GM10266 (cell line): ENCODE measurements at regions not wholly inside any gene's neighbourhood (a gene's known extent, or its start where the extent isn't known, plus 50 kb on each side); places are given as distances from the start of the nearest gene placed in this dataset.
A peak's percentile ranks its signal among the peaks of the same experiment; 100 is the strongest.

ENCODE experiments used
- DNase-seq: peaks from one replicate; pipeline ENCODE4 v3.0.0; 2012; ENCODE audit errors: extremely low spot score
- TF ChIP-seq, protein P1 (sequence below): IDR thresholded peaks from 2 replicates; pipeline ENCODE4 v1.5.1; 2012; ENCODE audit warnings: mild to moderate bottlenecking, low read depth; ENCODE audit not compliant: control insufficient read depth, insufficient read depth; ENCODE audit errors: missing control alignments

DNA sequence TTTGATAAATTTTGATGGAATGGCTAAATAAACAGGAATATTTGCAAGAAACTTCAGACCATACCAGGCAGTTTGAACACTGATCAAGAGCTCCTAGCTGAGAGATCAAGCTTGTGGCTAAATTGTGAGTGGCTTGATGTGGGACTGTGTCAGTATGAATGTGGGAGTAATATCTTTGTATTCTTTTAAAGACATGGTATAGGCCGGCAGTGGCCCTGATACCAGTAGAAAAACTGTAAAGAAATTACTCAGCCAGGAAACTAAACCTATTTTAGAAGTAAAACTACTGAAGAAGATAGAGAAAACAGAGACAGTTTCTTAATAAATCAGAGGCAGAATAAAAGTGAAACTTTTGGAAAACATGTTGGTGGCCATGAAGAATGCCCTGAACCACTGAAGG lies 608.4 kb upstream of the SYNCRIP start:
- TF ChIP-seq, protein P1, sequence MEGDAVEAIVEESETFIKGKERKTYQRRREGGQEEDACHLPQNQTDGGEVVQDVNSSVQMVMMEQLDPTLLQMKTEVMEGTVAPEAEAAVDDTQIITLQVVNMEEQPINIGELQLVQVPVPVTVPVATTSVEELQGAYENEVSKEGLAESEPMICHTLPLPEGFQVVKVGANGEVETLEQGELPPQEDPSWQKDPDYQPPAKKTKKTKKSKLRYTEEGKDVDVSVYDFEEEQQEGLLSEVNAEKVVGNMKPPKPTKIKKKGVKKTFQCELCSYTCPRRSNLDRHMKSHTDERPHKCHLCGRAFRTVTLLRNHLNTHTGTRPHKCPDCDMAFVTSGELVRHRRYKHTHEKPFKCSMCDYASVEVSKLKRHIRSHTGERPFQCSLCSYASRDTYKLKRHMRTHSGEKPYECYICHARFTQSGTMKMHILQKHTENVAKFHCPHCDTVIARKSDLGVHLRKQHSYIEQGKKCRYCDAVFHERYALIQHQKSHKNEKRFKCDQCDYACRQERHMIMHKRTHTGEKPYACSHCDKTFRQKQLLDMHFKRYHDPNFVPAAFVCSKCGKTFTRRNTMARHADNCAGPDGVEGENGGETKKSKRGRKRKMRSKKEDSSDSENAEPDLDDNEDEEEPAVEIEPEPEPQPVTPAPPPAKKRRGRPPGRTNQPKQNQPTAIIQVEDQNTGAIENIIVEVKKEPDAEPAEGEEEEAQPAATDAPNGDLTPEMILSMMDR: no peak

DNA sequence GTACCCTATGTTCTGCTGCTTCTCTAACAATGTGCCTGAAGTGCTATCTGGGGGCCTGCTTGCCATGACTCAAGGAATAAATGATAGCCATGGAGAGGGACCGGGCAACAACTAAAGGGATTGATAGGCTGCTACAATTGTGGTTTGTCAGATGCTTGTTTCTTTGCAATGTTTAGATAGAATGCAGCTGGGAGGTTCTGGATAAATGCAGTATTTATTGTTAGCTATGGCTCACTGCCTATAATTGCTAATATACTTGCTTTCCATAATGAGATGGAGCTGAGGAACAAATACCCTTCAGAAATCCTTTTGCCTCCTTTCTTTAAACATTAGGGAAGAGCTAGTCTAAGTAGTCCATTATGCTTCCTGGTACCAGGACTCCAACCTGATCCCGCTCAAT lies 575.2 kb upstream of the SYNCRIP start:
- no peak for DNase-seq
- TF ChIP-seq, protein P1: no peak

More for the DNA sequence above, 608.4 kb upstream of the SYNCRIP start:
- no peak for DNase-seq

DNA sequence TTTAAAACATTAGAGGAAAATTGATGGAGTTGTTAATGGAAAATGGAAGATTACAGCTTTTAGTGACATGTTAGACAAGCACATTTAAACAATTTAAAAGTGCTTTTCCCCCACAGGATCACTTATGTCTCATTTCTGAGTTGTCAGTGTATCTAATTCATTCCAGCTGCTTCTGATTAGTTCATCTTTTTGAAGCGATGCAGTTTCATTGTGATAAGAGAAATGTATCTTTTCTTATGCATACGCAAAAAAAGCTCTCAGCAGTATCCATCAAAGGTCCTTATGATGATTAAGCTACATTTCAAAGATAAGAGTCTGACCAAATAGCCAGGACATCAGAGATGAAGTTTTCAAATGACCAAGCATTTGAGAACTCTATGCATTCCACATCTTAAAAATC lies 572.6 kb upstream of the SYNCRIP start:
- TF ChIP-seq, protein P1: no peak

DNA sequence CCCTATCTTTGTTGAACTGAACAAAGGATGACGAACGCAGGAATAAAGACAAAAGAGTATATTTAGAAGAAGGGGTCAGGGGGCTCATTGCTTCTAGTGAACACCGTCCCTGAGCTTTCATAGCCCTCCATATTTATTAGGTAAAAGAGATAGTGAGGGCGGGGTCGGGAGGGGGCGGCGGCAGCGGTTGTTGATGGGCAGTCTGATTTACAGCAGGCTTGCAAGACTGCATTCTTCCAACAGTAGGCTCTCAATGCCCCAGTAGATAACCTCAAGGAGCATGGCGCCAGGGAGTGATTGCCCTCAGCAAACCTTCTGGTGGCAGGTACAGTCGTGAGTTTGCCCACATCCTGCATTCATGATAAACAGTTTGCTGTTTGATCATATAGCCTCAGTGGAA lies 563.3 kb upstream of the SYNCRIP start:
- TF ChIP-seq, protein P1: no peak
- DNase-seq: no peak

More for the DNA sequence above, 572.6 kb upstream of the SYNCRIP start:
- DNase-seq: no peak

DNA sequence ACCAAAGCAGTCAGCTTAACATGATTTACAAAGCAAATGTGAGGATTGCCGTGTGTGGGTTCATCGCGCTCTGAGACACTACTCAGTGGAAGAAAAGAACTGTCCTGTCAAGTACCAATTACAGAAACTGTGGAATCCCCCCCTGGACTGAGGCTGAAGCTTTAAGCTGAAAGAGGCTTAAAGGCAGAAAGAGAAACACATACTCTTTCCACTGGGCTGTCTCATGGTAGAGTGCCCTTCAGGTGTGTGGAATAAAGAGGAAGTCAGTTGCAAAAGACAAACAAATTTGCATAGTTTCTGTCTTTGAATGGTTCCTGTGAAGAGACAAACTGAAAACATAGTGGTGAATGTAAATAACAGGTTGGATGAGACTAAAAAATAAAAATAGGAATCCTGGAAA lies 560.4 kb upstream of the SYNCRIP start:
- TF ChIP-seq, protein P1: no peak
- no peak for DNase-seq

DNA sequence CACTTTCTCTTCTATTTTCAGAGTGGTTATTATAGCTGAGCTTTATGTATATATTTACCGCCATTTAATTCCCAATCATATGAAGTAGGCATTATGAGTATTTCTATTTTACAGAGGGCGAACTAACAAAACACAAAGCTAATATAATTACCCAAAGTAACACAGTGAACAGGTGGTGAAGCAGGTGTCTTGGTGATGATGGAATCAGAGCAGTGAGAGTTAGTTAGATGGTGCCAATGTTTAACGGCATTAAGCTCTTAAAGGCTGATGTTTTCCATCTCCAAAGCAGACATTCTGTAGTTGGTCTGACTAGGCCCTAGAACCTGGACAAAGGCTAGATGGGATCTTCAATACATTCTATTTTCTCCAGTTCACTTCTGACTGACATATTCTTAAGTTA lies 551.1 kb upstream of the SYNCRIP start:
- TF ChIP-seq, protein P1: no peak
- DNase-seq: no peak

DNA sequence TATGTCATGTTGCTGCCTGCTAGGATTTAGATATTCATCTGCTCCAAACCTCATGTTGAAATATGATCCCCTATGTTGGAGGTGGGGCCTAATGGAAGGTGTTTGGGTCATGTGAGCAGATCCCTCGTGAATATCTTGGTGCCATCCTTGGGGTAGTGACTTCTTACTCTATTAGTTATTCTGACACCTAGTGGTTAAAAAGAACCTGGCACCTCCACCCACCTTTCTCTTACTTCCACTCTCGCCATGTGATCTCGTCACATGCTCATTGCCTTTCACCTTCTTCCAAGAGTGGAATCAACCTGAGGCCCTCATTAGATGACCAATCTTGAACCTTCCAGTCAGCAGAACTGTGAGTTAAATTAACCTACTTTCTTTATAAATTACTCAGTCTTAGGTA lies 549.4 kb upstream of the SYNCRIP start:
- TF ChIP-seq, protein P1: peak; percentile 29
- no peak for DNase-seq
